MM.1S (cell line): ENCODE measurements at regions not wholly inside any gene's neighbourhood (a gene's known extent, or its start where the extent isn't known, plus 50 kb on each side); places are given as distances from the start of the nearest gene placed in this dataset.

Experiments
- DNase-seq: peaks from one replicate; pipeline ENCODE4 v3.0.0-alpha.2; 2015
- H2AFZ ChIP-seq: fragments of 300-600 bp; sonication (generic); 2 replicates; pipeline ENCODE4 v1.6.0; 2016; ENCODE audit warnings: antibody characterized with exemption, low read length
- H3F3A ChIP-seq: fragments of 300-600 bp; sonication (generic); 2 replicates; pipeline ENCODE4 v1.6.1; 2016; ENCODE audit warnings: mild to moderate bottlenecking, antibody characterized with exemption, low read length, moderate library complexity, mixed read lengths; ENCODE audit not compliant: insufficient read depth
- H3K27ac ChIP-seq: fragments of 300-600 bp; sonication (generic); 2 replicates; pipeline ENCODE4 v1.5.1; 2016; ENCODE audit warnings: mild to moderate bottlenecking, low read length
- H3K27me3 ChIP-seq: fragments of 300-600 bp; sonication (generic); replicated peaks from 2 replicates; pipeline ENCODE4 v1.6.0; 2016; ENCODE audit warnings: low read length; ENCODE audit not compliant: insufficient read depth
- H3K36me3 ChIP-seq: fragments of 300-600 bp; sonication (generic); replicated peaks from 2 replicates; pipeline ENCODE4 v1.6.1; 2016; ENCODE audit warnings: mild to moderate bottlenecking, low read length, mixed read lengths; ENCODE audit not compliant: insufficient read depth
- H3K4me1 ChIP-seq: fragments of 300-600 bp; sonication (generic); 2 replicates; pipeline ENCODE4 v1.6.1; 2016; ENCODE audit warnings: low read length, mixed read lengths
- H3K4me2 ChIP-seq: fragments of 300-600 bp; sonication (generic); 2 replicates; pipeline ENCODE4 v1.6.0; 2016; ENCODE audit warnings: low read depth, low read length
- H3K4me3 ChIP-seq: fragments of 300-600 bp; sonication (generic); 2 replicates; pipeline ENCODE4 v1.5.1; 2016; ENCODE audit warnings: low read length, mixed read lengths
- H3K79me2 ChIP-seq: fragments of 300-600 bp; sonication (generic); 2 replicates; pipeline ENCODE4 v1.6.1; 2016; ENCODE audit warnings: mixed run types, low read length, mixed read lengths
- H3K9ac ChIP-seq: fragments of 300-600 bp; sonication (generic); 2 replicates; pipeline ENCODE4 v1.6.1; 2016; ENCODE audit warnings: low read length, mixed read lengths
- H3K9me2 ChIP-seq: fragments of 300-600 bp; sonication (generic); replicated peaks from 2 replicates; pipeline ENCODE4 v1.6.1; 2016; ENCODE audit warnings: mild to moderate bottlenecking, low read length, mixed read lengths; ENCODE audit not compliant: insufficient read depth
- H3K9me3 ChIP-seq: fragments of 300-600 bp; sonication (generic); replicated peaks from 2 replicates; pipeline ENCODE4 v1.6.1; 2016; ENCODE audit warnings: mild to moderate bottlenecking, low read length, mixed read lengths; ENCODE audit not compliant: insufficient read depth
- H4K20me1 ChIP-seq: fragments of 300-600 bp; sonication (generic); 2 replicates; pipeline ENCODE4 v1.6.1; 2016; ENCODE audit warnings: mild to moderate bottlenecking, low read length, moderate library complexity, mixed read lengths; ENCODE audit not compliant: insufficient read depth
- CTCF ChIP-seq: fragments of 300-600 bp; sonication (generic); IDR thresholded peaks from 2 replicates; pipeline ENCODE4 v1.5.1; 2016; ENCODE audit warnings: antibody characterized with exemption, low read length, mixed read lengths
- EZH2 ChIP-seq: fragments of 300-600 bp; sonication (generic); optimal IDR thresholded peaks from 2 replicates; pipeline ENCODE3; 2017; ENCODE audit warnings: low read depth, mild to moderate bottlenecking, antibody characterized with exemption, low read length, mixed read lengths
- EZH2phosphoT487 ChIP-seq: fragments of 300-600 bp; sonication (generic); IDR thresholded peaks from 2 replicates; pipeline ENCODE4 v1.6.1; 2018; ENCODE audit warnings: antibody characterized with exemption, low read length

GRCh38 chr10:128295003-128295402 lies 168.8 kb upstream of the MKI67 start:
- H2AFZ ChIP-seq: no peak overlapping the region
- no peaks in the 10 kb centered on the region for H3K27me3 ChIP-seq
- H3F3A ChIP-seq: no peaks in the 10 kb centered on the region
- H3K4me1 ChIP-seq: no peaks in the 10 kb centered on the region
- H3K36me3 ChIP-seq: no peaks in the 10 kb centered on the region
- no peaks in the 10 kb centered on the region for H4K20me1 ChIP-seq
- no peak overlapping the region for H3K4me3 ChIP-seq
- H3K79me2 ChIP-seq: no peaks in the 10 kb centered on the region
- H3K9ac ChIP-seq: no peak overlapping the region
- H3K9me2 ChIP-seq: no peaks in the 10 kb centered on the region
- no peaks in the 10 kb centered on the region for H3K9me3 ChIP-seq
- no peak overlapping the region for H3K27ac ChIP-seq
- no peak for DNase-seq
- TF ChIP-seq EZH2phosphoT487 (no peak), EZH2 (no peak), CTCF (no peak)
- H3K4me2 ChIP-seq: no peak overlapping the region

GRCh38 chr10:128296253-128297007 lies 170.2 kb upstream of the MKI67 start:
- no peak overlapping the region for H3K4me3 ChIP-seq
- DNase-seq: no peak
- no peaks in the 10 kb centered on the region for H3K9me3 ChIP-seq
- no peaks in the 10 kb centered on the region for H3K79me2 ChIP-seq
- no peaks in the 10 kb centered on the region for H3F3A ChIP-seq
- no peak overlapping the region for H3K4me2 ChIP-seq
- H3K36me3 ChIP-seq: no peaks in the 10 kb centered on the region
- no peaks in the 10 kb centered on the region for H3K27me3 ChIP-seq
- no peak overlapping the region for H3K9ac ChIP-seq
- no peak overlapping the region for H3K27ac ChIP-seq
- no peaks in the 10 kb centered on the region for H3K9me2 ChIP-seq
- no peaks in the 10 kb centered on the region for H3K4me1 ChIP-seq
- TF ChIP-seq EZH2phosphoT487 (no peak), EZH2 (no peak), CTCF (no peak)
- H2AFZ ChIP-seq: no peak overlapping the region
- H4K20me1 ChIP-seq: no peaks in the 10 kb centered on the region

DNA sequence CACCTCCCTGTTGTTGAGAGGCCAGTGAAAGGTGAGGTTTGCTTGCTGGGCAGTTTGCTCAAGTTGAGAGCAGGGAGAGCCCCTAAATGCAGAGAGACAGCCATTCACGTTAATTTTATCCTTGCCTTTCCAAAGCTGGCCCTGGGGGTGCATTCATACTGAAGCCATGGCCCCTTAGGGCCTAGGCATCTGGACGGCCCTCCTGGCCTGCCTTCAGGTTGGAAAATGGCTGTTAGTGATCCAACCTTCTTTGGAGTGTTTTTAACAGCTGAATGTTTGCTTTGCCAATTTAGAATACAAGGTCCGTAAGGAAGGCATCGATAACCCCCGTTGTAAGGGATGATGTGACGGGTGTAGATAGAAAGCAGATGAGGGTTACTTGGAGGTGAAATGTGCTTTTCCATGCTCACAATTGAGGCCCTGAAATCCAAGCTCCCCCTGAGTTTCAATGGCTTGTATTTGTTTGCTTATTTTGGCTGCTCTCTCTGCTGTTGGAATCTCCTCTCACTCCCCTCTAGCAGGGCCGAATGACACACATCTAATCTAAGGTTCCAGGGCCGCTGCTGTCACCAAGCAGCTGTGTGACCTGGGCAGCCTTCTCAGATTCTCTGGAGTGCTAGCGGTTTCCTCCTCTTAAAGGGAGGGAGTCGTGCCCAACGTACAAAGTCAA lies 171.6 kb upstream of the MKI67 start:
- Histone ChIP-seq H3F3A (no peaks in the 10 kb centered on the region), H3K9ac (no peak overlapping the region), H3K27ac (no peak overlapping the region), H2AFZ (no peak overlapping the region), H3K4me1 (no peaks in the 10 kb centered on the region), H3K9me3 (no peaks in the 10 kb centered on the region), H3K4me2 (no peak overlapping the region), H3K4me3 (no peak overlapping the region), H3K79me2 (no peaks in the 10 kb centered on the region), H4K20me1 (no peaks in the 10 kb centered on the region), H3K36me3 (no peaks in the 10 kb centered on the region), H3K27me3 (no peaks in the 10 kb centered on the region), H3K9me2 (no peaks in the 10 kb centered on the region)
- no peak for TF ChIP-seq EZH2phosphoT487
- no peak for TF ChIP-seq EZH2
- no peak for TF ChIP-seq CTCF
- no peak for DNase-seq
